Gastroesophageal sphincter (tissue), 3 donors: ENCODE measurements at regions not wholly inside any gene's neighbourhood (a gene's known extent, or its start where the extent isn't known, plus 50 kb on each side); places are given as distances from the start of the nearest gene placed in this dataset.

Experiments used
- EP300 ChIP-seq: sonication (generic); formaldehyde crosslinking; IDR thresholded peaks from one replicate; pipeline ENCODE4 v1.6.1; 2017; ENCODE audit warnings: antibody characterized with exemption, mild to moderate bottlenecking
- POLR2AphosphoS5 ChIP-seq: sonication (generic); formaldehyde crosslinking; IDR thresholded peaks from one replicate; pipeline ENCODE4 v1.6.1; 2017; ENCODE audit warnings: antibody characterized with exemption
- TF ChIP-seq, protein P1 (sequence below), 4 experiments: fragments of 200-600 bp in 2 of 4; fragments of 450-650 bp in 2 of 4; sonication (generic) in 1 of 4; IDR thresholded peaks; one replicate each; pipeline ENCODE4 v1.5.1; 2017 to 2019; ENCODE audit warnings: antibody characterized with exemption in 4 of 4, mild to moderate bottlenecking in 2 of 4, moderate library complexity in 2 of 4

- TF ChIP-seq, protein P1, sequence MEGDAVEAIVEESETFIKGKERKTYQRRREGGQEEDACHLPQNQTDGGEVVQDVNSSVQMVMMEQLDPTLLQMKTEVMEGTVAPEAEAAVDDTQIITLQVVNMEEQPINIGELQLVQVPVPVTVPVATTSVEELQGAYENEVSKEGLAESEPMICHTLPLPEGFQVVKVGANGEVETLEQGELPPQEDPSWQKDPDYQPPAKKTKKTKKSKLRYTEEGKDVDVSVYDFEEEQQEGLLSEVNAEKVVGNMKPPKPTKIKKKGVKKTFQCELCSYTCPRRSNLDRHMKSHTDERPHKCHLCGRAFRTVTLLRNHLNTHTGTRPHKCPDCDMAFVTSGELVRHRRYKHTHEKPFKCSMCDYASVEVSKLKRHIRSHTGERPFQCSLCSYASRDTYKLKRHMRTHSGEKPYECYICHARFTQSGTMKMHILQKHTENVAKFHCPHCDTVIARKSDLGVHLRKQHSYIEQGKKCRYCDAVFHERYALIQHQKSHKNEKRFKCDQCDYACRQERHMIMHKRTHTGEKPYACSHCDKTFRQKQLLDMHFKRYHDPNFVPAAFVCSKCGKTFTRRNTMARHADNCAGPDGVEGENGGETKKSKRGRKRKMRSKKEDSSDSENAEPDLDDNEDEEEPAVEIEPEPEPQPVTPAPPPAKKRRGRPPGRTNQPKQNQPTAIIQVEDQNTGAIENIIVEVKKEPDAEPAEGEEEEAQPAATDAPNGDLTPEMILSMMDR (IDR thresholded peaks at IDR 0.05) = no peak
- no peak for TF ChIP-seq POLR2AphosphoS5
- TF ChIP-seq EP300 = no peak
Observed at GRCh38 chr7:110326966-110327365, 764.0 kb upstream of the LRRN3 start.
